Muscle of arm (tissue), 1 donor: ENCODE measurements at regions not wholly inside any gene's neighbourhood (a gene's known extent, or its start where the extent isn't known, plus 50 kb on each side); places are given as distances from the start of the nearest gene placed in this dataset.

Source experiments
- DNase-seq: peaks from one replicate; pipeline ENCODE4 v3.0.0-alpha.2; 2013

DNA sequence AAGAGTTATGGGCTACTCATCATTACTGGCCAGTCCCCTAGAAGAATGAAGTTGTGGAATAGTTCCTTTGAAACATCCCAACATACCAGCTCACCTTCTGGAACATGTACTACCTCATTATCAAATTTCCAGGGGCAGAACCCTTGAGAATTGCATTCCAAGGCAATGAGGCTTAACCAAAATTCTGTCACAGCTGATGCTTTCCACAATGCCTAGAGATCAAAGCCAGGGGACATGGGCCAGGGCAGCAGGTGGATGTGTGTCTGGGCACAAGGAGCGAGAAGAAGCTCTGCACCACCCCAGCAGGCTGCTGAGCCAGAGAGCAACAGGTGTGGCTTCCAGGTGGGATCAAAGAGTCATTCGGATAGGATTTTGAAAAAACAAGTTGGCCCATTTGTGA lies 362.1 kb downstream of the EFNB2 start:
- DNase-seq = no peak

DNA sequence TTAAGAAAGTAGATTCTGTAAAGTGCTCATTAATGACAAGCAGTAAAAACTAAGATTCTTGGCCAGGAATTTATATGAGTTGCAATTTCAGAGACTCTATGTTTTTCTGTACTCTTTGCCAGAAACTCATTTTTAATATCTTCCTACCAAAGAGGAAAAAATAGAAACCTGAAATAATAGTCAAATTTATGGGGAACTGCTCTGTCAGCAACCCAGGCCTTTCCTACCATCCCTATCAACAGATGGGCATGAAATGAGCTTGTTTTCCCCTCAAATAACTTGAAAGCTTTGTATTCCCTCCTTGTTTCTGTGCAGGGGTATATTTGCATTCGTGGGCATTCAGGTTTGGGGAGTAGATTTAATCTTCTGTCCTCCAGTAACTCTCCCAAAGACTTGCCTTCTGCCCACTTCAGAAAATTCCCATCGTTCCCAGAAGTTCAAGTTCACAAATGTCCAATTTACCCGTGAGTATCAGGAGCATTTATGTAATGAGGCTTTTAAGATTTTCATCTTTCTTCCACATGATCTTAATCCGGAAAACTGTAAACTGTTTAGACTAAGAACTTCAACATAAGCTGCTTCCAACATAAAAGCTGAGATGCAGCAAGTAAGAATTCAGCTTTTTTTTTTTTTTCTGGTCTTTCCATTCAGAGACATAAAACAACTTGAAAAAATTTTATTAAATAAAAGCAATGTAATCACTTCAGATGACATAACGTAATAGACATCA lies 363.1 kb downstream of the EFNB2 start:
- no peak for DNase-seq

DNA sequence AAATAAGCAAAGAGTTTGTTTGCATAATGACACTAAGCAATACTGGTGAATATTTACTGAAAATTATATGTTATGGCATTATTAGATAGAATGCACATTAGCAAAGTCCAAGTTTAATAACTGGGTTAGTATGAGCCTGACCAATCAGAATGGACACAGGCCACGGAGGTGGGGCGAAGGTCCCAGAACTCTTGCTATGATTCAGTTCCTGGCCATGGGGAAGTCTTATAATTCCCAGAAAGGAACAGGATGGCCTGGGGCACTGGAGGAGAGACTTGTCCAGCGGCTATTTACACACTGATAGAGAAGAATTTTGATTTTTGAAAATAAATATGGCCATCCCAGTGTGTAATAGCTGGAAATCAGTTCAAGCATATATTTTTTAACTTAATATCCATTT lies 372.0 kb downstream of the EFNB2 start:
- DNase-seq = no peak

DNA sequence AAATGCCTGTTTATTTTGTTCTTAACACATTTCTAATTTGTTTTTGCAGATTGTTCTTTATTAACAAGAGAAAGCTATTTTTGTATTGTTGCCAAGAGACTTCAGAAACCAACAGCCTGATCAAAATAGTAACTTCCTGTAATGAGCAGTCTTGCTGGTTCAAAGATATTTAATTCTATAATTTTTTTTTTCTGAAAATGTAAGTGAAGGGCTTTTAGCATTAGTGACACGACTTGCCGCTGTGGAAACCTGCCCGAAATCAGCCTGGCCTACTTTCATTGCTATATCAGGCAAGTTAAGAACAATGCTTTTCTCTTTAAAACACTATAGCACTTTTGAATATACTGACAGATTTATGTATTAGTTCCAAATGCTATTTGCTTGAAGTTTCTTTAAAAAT lies 374.3 kb downstream of the EFNB2 start:
- peak; percentile 14 for DNase-seq

DNA sequence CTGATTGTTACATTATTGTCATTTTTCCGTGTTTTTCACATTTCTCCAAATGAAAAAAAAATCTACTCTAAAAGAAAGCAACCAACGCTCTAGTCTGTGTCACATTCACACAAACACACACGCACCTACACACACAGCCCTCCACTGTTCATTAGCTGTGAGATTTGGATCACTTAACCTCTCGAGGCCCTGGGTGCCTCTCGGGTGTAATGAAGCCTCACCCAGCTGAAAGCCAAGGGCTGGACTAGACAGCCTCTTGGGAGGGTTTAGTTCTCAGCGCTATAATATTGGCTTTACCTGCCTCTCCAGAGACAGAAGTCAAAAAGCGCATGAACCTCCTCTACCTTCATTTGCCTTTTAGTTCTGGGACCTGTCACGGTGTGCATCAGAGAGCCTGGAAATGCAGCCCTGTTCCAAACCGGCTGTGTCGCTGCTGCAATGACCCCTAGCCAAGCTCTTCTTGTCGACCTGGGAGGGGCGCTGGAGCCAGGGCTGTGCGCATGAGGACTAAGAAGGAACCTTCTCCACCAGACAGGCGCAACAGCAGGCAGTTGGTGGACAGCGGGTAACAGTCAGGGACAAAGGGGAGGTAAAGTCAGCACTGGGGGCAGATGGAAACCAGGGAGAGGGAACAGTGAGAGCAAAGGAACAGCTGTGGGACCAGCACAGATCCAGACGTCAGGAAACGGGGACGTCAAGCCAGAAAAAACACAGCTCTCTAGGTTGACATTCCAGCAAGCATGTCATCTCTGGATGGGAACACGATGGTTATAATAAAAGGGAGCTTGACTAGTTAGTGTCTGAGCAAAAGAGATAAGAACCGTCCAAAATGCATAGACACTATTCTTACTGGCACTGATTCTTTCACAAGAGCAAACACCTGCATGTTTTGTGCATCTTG lies 375.9 kb downstream of the EFNB2 start:
- DNase-seq = no peak

DNA sequence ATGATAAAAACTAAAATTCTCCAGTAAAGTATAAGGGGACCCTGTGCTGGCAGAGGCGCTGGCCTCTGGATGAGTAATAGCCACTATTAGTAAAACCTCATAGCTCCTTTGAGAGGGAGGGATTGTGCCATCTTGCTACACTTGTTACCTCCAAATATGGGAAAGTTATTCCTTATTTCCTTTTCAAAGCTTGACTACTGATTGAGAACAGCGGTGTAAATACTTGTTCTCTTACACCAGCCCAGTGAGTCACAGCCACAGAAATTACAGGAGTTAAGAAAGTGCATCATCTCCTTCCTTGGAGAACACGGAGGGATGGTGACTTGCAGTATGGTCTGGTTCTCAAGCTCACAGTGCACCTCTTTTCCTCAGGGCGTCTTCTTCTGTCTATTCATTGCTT lies 379.0 kb downstream of the EFNB2 start:
- no peak for DNase-seq

DNA sequence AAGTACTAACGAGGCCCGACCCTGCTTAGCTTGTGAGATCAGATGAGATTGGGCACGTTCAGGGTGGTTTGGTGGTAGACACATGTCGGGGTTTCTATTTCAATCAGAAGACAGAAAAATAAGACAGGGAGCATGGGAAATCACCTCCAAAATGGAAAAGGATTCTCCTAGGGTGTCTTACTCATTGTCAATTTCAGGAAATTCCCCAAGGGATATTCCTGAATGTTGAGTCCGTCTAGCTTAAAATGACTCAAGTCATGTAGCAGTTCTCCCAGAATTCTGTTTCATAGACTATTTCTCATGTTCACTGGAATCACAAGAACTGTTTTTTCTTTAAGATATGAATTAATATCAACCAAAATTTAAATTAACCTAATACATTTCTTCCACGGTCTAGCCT lies 380.1 kb downstream of the EFNB2 start:
- DNase-seq = no peak

DNA sequence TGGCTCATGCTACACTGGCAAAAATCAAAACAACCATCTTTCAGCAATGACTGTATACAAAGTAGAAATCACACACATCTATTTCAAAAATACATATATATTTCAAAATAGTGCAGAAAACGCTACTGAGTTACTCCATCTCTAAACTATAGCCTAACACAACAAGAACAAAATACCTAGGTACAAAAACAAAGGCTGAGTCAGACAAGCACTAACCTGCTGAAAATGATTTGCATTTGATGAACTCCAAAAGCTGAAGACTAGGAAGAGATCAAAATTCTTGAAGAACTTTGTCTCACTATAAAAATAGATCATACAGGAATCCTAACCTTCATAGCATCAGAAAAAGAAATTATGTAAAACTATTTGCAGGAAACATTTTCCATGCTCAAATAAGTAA lies 381.6 kb downstream of the EFNB2 start:
- DNase-seq = no peak

DNA sequence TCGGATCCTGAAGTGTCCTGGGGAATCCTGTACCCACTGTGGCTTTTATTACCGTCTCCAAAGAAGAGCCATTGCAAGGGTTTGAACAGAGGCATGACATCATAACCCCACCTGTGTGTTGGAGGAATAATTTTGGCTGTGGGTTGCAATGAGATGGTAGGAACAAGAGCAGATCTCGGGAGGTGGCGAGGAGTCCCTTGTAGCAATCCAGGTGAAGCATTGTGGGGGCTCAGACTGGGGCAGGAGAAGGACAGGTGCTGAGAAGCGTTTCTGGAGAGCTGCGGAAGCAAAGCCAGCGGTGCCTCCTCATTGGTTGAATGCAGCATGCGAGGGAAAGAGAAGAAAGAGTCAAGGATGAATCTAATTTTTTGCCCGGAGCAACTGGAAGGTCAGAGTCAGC lies 382.4 kb downstream of the EFNB2 start:
- DNase-seq = no peak

DNA sequence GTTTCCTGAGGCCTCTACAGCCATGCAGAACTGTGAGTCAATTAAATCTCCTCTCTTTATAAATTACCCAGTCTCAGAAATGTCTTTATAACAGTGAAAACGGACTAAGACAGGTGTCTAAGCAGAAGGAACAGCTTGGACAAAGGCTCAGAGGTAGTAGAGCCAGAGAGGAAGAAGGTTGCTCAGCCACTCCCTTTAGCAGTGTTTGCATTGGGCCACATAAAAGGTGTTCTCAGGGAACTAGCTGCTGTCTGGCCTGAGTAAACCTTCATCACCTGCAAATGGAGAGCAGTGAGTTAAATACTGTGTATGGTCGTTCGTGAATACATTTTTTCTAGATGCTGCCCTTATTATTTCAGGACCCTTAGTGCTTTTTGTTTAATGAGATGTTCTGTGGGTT lies 383.4 kb downstream of the EFNB2 start:
- DNase-seq = no peak

DNA sequence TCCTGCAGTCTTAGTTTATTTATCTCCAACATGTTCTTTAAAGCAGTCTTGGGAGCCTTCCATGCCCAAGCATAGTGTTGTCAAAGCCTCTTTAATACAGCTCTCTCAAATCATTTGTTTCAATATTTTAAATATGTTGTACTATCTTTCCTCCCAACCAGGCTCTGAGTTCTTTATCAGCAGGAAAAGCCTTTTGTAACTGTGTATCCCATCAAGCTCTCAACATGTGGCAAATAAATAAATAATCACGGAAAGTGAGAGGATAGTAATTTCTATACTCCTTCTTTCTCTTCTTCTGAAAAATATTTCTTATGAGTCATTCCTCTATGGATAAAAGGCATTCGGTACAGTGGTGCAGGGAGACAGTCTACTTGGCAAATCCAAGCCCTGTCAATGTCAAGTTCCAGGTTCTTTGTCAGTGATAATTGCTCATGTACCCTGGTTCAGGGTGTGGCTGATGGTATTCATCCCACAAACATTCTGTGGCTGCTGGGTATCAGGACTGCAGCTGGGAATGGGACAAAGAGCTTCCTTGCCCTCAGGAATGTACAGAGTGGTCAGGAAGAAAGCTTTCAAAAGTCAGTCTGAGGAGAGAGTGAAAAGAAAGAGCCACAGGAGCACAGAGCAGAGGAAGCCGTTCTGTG lies 384.3 kb downstream of the EFNB2 start:
- DNase-seq = no peak

DNA sequence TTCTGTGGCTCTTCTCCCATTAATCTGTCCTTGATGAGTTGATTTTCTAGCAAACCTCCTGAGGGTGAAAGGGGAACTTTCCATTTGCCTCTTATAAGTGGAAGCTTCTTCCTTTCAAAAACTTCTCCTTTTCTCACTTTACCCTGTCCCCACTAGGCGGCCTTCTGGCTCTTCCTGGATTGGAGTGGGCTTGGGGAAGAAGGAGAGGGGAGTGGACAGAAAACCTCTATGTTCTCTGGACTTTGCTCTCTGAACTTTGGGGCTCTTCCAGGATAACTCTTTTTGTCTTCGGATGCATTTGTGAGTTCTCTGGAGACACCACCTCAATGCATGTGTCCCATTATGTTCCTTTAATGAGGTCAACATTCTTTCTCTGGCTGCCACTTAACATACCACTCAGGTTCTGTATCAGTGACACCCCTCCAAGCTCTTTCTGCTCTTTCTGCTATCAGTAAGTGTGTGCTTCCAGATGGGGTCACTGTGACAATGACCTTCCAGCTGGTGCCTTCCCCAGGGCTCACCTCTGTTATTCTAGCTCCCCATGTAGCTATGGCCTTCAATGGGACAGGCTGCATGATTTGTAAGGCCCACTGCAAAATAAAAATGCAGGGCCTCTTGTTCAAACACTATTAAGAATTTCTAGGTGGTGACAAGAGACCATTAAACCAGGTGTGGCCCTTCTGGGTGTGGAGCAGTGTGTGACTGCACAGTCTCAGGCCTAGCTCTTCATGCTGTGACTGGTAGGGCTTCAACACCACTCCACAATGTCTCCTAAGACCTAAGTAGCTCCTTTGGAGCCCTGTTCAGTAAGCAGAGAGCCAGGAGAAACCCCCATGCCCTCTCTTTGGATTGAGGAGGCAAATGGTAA lies 389.2 kb downstream of the EFNB2 start:
- DNase-seq = no peak

DNA sequence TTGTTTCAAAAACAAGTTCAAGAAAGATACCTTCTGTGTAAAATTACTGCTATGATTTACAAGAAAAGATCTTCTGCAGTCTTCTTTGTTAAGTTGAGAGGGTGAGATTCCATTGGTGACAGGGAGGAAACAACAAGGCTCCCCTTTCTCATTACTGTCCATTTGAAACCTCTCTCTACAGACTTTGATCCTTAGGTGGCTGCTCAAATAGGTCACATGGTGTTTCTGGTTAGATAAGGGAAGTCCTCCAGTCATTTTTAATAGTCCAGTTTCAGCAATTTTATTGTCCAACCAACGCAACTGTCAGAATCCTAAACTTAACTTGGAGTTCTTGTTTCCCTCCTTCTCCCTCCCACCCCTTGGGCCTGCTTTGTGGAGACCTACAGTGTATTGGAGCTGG lies 390.4 kb downstream of the EFNB2 start:
- no peak for DNase-seq

DNA sequence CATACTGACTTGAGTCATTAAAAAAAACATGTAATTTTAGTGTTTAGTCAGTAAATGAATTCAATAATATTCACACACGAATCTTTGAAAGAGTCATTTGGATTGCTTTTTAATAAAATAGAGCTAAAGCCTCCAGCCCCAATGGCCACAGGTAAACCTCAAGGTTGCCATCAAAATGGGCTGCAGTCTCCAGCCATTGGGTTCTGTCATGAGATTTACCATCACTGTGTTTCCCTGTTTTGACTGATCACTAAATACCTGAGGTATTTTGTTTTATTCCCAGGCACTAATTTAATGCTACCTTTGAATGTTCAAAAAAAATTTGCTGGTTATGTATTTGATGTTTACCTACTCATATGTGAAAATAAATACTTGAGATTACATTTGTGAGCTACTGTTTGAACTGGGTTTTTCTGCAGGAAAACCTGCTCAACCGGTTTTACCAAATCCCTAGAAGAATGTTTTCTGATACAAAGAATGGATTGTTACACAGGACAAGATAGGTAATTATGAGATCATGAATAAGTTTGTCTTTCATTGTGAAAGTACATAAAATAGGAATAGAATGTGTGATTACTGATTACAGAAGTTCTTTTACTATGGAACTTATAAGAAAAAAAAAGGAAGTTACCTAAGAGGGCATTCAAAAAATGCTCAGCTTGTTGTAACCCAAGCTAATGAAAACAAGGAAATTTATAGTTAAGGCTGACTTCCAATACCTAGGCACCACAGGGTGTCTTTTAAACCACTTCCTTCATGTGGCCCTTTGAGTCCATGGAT lies 391.3 kb downstream of the EFNB2 start:
- no peak for DNase-seq

DNA sequence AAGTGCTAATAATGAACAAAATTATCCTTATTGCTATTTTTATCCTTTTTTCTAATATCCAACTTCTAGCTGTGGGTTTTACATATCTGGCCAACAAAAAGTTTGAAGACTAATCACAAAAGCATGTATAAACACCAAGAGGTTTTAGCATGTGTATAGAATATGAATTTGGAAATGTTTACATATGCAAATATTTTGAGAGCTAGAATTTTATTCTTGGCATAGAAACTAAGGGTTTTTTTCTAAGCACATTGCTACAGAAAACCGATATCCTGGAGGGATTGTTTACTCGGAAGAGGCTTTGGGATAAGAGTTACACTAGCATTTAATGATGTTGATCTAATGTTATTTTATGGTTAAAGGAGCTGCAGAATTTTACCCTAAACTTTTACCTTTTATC lies 392.1 kb downstream of the EFNB2 start:
- no peak for DNase-seq

DNA sequence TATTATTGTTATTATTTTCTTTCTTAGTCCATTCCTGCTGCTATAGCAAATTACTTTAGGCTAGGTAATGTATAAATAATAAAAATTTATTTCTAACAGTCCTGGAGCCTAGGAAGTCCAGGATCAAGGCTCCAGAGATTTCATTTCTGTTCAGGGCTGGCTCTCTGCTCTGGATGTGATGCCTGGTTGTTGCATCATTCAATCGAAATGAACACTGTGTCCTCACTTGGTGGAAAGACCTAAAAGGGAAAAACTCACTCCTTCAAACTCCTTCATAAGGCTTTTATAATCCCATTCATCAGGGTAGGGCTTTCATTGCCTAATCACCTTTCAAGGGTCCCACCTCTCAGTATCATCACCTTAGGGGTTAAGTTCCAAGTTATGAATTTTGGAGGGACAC lies 395.0 kb downstream of the EFNB2 start:
- no peak for DNase-seq

DNA sequence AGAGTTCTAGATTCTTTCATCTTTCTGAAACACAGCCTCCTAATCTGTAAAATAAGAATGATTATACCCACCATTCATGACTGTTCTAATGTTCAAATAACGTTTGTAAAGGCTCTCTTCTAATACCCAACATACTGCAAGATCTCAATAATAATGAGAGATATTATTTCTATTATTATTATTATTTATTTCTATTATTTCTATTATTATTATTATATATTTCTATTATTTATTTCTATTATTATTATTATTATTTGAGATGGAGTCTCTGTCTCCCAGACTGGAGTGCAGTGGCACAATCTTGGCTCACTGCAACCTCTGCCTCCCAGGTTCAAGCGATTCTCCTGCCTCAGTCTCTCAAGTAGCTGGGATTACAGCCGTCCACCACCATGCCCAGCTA lies 395.5 kb downstream of the EFNB2 start:
- DNase-seq = no peak

DNA sequence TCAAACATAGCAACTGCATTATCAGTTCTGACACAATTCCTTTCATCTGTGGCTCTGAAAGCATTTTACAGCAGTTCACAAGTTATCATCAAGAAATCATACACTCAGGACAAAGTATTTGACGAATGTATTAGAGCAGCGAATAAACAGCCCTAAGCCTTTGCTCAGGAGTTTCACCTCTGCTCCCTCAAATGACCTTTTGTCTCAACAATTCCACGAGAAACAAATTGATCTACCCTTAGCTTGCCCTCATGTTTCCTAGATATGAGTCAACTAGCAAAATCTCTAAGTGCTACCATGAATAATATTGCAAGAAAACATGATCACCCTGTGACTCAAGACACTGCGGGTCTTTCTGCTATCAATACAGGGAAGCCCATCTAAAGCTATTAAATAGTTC lies 396.1 kb downstream of the EFNB2 start:
- no peak for DNase-seq

DNA sequence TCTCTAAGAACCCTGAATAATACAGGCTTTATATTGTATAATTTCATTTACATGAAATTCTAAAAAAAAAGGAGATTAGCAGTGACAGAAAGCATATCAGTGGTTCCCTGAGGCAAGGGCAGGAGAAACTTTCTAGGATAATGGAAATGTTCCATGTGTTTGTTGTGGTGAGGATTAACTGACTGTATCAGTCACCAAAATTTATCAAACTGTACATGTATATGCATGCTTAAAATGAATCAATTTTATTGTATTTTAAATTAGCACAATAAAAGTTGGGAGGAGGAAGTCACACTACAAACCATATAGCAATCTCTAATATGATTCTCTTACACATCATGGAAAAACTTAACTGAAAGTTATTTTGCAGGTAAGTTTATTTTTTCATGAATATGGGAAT lies 396.8 kb downstream of the EFNB2 start:
- DNase-seq = no peak

DNA sequence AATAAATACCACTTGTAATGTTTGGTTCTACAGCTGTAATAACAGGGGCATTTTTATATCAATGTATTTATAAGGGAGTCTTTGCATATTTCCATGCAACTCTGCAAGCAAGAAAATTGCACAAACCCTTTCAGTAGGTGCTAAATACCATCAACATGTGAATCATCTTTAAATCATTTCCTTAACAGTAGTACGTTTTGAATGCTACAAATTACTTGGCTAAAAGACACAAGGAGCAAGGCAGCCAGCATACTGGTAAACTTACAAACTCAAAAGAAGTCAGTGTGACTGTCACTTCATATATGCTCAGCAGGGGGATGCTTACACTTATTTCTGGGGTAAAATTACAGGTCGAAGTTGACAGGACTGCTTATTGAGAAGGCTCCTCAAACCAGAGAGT lies 402.4 kb downstream of the EFNB2 start:
- DNase-seq = no peak

DNA sequence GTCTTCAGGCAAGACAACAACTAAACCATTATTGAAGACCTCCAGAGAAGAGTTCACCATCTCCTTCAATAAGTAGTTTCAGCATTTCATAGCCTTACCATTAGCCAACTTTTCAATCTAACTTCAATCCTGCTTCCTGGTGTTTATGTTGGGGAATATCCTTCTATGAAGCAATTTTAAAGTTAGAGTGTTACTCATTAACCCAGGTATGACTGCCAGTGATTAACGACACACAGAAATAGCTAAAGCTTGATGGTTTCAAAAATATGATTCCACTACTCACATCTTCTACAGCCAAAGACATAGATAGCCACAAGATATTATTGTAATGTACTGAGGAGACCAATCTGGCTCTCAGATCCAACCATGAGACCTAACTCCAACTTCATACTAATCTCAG lies 403.2 kb downstream of the EFNB2 start:
- DNase-seq = no peak
